ENCODE measurements at regions not wholly inside any gene's neighbourhood (a gene's known extent, or its start where the extent isn't known, plus 50 kb on each side); places are given as distances from the start of the nearest gene placed in this dataset.

GRCh38 chr14:98259881-98260280, 1012.1 kb downstream of the BCL11B start:
- DNase-seq (ENCODE audit: low read depth): no peak
- TF ChIP-seq, protein P1, sequence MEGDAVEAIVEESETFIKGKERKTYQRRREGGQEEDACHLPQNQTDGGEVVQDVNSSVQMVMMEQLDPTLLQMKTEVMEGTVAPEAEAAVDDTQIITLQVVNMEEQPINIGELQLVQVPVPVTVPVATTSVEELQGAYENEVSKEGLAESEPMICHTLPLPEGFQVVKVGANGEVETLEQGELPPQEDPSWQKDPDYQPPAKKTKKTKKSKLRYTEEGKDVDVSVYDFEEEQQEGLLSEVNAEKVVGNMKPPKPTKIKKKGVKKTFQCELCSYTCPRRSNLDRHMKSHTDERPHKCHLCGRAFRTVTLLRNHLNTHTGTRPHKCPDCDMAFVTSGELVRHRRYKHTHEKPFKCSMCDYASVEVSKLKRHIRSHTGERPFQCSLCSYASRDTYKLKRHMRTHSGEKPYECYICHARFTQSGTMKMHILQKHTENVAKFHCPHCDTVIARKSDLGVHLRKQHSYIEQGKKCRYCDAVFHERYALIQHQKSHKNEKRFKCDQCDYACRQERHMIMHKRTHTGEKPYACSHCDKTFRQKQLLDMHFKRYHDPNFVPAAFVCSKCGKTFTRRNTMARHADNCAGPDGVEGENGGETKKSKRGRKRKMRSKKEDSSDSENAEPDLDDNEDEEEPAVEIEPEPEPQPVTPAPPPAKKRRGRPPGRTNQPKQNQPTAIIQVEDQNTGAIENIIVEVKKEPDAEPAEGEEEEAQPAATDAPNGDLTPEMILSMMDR (conservative IDR thresholded peaks at IDR 0.05; ENCODE audit: control insufficient read depth, insufficient read depth, low read depth, low read length): no peak
- no peak overlapping the region for H3K4me3 ChIP-seq (ENCODE audit: control insufficient read depth, low read depth, low read length)

- no peak overlapping the region for H3K4me3 ChIP-seq (ENCODE audit: control insufficient read depth, low read depth, low read length)
- TF ChIP-seq, protein P1 (conservative IDR thresholded peaks at IDR 0.05; ENCODE audit: control insufficient read depth, insufficient read depth, low read depth, low read length): no peak
- DNase-seq (ENCODE audit: low read depth): no peak
Measured at GRCh38 chr14:98262566-98262965, 1009.4 kb downstream of the BCL11B start.

- TF ChIP-seq, protein P1 (conservative IDR thresholded peaks at IDR 0.05; ENCODE audit: control insufficient read depth, insufficient read depth, low read depth, low read length): no peak
- DNase-seq (ENCODE audit: low read depth): no peak
- no peak overlapping the region for H3K4me3 ChIP-seq (ENCODE audit: control insufficient read depth, low read depth, low read length)
Measured at GRCh38 chr14:98269533-98269932, 1002.5 kb downstream of the BCL11B start.

DNA sequence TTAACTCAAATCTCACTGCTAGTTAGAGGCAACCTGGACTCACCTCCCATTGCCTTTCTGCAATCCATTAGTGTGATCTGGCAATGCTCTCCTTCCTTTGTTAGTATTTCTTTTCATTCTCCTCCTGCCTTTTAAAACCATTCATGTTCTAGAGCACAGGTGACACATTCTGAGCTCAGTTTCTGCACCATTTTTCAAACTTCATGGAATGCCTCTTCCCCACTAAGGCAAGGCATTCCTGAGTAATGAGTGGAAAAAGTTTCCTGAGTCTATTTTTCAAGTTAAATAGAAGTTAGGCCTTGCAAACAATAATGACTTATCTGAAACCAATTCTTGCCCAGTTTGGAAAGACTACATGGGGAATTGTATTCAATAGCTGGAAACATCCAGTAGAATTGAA, 1001.8 kb downstream of the BCL11B start:
- DNase-seq (ENCODE audit: low read depth): no peak
- H3K4me3 ChIP-seq (ENCODE audit: control insufficient read depth, low read depth, low read length): no peak overlapping the region
- TF ChIP-seq, protein P1 (conservative IDR thresholded peaks at IDR 0.05; ENCODE audit: control insufficient read depth, insufficient read depth, low read depth, low read length): no peak

DNA sequence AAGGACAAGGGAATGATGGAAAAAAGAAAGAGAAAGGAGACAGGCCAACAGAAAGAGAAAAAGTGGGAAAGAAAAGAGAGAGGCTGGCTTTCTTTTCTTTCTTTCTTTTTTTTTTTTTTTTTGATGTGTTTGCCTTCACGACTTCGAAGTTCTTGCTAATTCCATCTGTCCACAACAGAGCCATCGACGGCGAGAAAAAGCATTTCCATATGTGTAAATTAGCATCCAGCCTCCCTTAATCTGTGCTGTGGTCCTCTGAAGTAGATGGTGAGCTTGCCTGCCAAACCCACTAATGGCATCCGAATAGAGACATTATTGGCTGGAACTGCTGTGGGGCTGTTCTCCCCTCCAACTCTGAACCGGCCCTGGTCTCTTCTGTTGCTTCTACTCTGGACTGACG, 997.4 kb downstream of the BCL11B start:
- TF ChIP-seq, protein P1 (conservative IDR thresholded peaks at IDR 0.05; ENCODE audit: control insufficient read depth, insufficient read depth, low read depth, low read length): no peak
- H3K4me3 ChIP-seq (ENCODE audit: control insufficient read depth, low read depth, low read length): no peak overlapping the region
- no peak for DNase-seq (ENCODE audit: low read depth)

DNA sequence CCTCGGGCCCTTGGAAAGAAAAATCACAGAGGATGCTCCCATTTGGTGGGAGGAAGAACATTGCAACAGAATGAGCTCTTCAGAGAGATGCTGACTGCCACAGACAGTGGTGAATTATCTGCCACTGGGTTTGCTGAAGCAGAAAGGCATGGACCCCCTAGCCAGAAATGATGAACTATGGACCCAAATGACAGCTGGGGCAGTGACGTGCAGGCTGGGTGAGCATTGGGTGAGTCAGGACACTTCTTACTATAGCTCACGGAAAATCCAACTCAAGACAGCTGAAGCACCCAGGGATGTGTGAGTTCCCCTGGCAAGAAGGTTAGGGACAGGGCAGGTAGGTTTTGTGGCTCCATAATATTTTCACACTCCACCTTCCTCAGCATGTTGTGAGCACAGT, 993.2 kb downstream of the BCL11B start:
- DNase-seq (ENCODE audit: low read depth): no peak
- TF ChIP-seq, protein P1 (conservative IDR thresholded peaks at IDR 0.05; ENCODE audit: control insufficient read depth, insufficient read depth, low read depth, low read length): no peak
- no peak overlapping the region for H3K4me3 ChIP-seq (ENCODE audit: control insufficient read depth, low read depth, low read length)

- no peak overlapping the region for H3K4me3 ChIP-seq (ENCODE audit: control insufficient read depth, low read depth, low read length)
- TF ChIP-seq, protein P1 (conservative IDR thresholded peaks at IDR 0.05; ENCODE audit: control insufficient read depth, insufficient read depth, low read depth, low read length): no peak
- no peak for DNase-seq (ENCODE audit: low read depth)
Measured at GRCh38 chr14:98280436-98280835, 991.6 kb downstream of the BCL11B start.

Data from fibroblast of mammary gland (primary cell).